ENCODE measurements at regions not wholly inside any gene's neighbourhood (a gene's known extent, or its start where the extent isn't known, plus 50 kb on each side); places are given as distances from the start of the nearest gene placed in this dataset.

DNA sequence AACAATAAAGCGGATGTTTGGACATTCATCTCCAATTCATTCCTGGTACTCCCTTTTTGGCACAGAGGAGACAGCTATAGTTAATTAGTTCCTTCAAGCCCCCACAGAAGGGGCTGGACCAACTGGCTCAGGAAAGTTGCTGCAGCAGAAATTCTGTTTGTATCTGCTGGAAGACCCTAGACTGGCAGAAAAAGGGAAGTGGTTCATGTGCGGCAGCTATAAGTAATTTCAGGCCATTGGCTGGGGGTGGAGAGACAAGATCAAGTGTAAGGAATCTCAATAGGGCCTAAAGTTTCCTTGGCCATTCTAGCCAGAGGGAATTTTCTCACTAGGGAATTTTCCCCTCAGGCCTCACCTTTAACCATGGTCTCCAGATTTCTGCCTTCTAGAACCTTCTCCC is 89.9 kb upstream of the DHX15 start:
- H3K27me3 Mint-ChIP-seq: no peaks in the 10 kb centered on the region
- no peak for TF ChIP-seq CTCF (IDR thresholded peaks at IDR 0.05; ENCODE audit: unreplicated experiment)

DNA sequence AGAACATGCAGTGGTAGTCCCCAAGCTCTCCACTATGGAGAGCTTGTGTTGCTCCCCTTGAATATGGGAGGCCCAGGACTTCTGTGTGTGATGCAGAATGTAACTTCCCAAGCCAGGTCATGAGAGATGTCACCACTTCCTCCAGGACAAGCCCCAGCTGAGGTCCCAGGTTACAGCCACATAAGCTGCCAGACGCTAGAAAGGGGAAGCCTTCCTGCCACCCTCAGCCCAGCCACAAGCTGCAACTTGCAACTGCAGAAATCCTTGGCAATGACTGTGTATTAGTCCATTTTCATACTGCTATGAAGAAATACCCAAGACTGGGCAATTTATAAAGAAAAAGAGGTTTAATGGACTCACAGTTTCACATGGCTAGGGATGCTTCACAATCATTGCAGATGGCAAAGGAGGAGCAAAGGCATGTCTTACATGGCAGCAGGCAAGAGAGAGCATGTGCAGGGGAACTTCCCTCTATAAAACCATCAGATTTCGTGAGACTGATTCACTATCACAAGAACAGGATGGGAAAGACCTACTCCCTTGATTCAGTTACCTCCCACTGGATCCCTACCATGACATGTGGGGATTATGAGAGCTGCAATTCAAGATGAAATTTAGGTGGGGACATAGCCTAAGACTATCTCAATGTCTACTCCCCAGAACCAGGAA is 91.5 kb upstream of the DHX15 start:
- Mint-ChIP-seq H3K4me1 (ENCODE audit: low read depth) (peaks cover 2% of the 10 kb centered on the region), H3K36me3 (ENCODE audit: insufficient read depth) (no peaks in the 10 kb centered on the region), H3K27ac (no peak overlapping the region), H3K9me3 (ENCODE audit: low read depth) (peaks cover 13% of the 10 kb centered on the region), H3K27me3 (peaks cover 4% of the 10 kb centered on the region), H3K4me3 (ENCODE audit: low read depth) (no peak overlapping the region)
- TF ChIP-seq CTCF (IDR thresholded peaks at IDR 0.05; ENCODE audit: unreplicated experiment): no peak
- DNase-seq (ENCODE audit: low spot score, unreplicated experiment): no peak

More for the DNA sequence above, 89.9 kb upstream of the DHX15 start:
- no peak for DNase-seq (ENCODE audit: low spot score, unreplicated experiment)
- Mint-ChIP-seq H3K9me3 (ENCODE audit: low read depth) (peaks cover 13% of the 10 kb centered on the region), H3K4me3 (ENCODE audit: low read depth) (no peak overlapping the region), H3K36me3 (ENCODE audit: insufficient read depth) (no peaks in the 10 kb centered on the region), H3K27ac (no peak overlapping the region), H3K4me1 (ENCODE audit: low read depth) (peaks cover 2% of the 10 kb centered on the region)

DNA sequence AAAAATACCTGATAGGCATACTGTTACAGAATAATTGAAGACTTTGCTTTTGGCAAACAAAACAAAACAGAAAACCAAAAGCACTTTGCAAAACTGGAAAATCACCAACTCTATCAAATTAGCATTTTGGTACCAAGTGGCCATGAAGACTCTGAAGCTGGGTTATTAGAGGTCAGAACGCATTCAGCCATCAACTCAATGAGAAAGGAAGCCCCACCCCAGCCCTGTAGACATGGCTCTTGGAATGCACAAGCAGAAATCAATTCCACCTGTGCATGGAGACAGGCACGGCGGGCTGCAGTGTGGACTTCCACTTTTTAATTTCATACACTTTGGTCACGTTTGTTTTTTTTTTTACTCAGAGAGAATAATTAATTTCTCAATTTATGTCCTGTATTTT is 93.6 kb upstream of the DHX15 start:
- Mint-ChIP-seq H3K36me3 (ENCODE audit: insufficient read depth) (no peaks in the 10 kb centered on the region), H3K27me3 (peaks cover 4% of the 10 kb centered on the region), H3K27ac (no peak overlapping the region), H3K4me3 (ENCODE audit: low read depth) (no peak overlapping the region), H3K9me3 (ENCODE audit: low read depth) (peaks cover 13% of the 10 kb centered on the region), H3K4me1 (ENCODE audit: low read depth) (peaks cover 5% of the 10 kb centered on the region)
- DNase-seq (ENCODE audit: low spot score, unreplicated experiment): no peak
- TF ChIP-seq CTCF (IDR thresholded peaks at IDR 0.05; ENCODE audit: unreplicated experiment): no peak

DNA sequence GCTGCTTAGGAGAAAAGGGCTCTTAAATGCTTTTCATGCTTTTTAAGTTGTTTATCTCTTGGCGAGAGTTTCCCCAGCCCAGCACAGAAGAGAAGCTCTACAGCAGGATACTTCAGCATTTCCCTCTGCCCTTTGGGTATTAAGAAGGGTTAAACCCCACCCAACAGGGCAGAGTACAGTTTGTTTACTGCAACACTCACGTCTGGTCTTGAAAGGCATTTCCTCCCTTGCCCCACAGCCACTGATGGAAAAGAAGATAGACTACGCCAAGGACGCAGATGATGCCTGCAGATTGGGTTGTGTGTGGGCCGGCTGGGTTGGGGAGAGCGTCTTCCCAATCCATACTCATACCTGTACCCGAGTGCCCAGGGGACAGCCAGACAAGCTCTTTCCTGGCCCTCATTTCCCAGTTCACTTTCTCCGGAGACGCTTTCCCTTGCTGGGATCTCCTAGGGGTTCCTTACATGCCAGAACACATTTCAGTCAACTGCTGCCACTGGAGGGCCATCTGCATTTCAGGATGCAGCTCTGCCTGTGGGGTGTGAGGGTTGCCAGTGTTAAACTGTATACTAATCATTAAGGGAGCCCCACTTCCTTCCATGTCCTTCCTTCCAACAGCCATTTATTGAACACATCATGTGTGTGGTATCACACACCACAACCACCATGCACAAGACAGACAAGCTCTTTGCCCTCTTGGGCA is 96.5 kb upstream of the DHX15 start:
- Mint-ChIP-seq H3K27me3 (peaks cover 4% of the 10 kb centered on the region), H3K4me1 (ENCODE audit: low read depth) (peaks cover 11% of the 10 kb centered on the region), H3K27ac (no peak overlapping the region), H3K36me3 (ENCODE audit: insufficient read depth) (no peaks in the 10 kb centered on the region), H3K9me3 (ENCODE audit: low read depth) (peaks cover 11% of the 10 kb centered on the region), H3K4me3 (ENCODE audit: low read depth) (no peak overlapping the region)
- no peak for DNase-seq (ENCODE audit: low spot score, unreplicated experiment)
- TF ChIP-seq CTCF (IDR thresholded peaks at IDR 0.05; ENCODE audit: unreplicated experiment): no peak

GRCh38 chr4:24683116-24683515 is 98.8 kb upstream of the DHX15 start:
- Mint-ChIP-seq H3K9me3 (ENCODE audit: low read depth) (no peaks in the 10 kb centered on the region), H3K4me1 (ENCODE audit: low read depth) (peaks cover 15% of the 10 kb centered on the region), H3K27ac (no peak overlapping the region), H3K27me3 (peaks cover 4% of the 10 kb centered on the region), H3K36me3 (ENCODE audit: insufficient read depth) (no peaks in the 10 kb centered on the region), H3K4me3 (ENCODE audit: low read depth) (no peak overlapping the region)
- no peak for TF ChIP-seq CTCF (IDR thresholded peaks at IDR 0.05; ENCODE audit: unreplicated experiment)
- DNase-seq (ENCODE audit: low spot score, unreplicated experiment): no peak

Measured in progenitor cell of endocrine pancreas (in vitro differentiated cells).